Gastrocnemius medialis (tissue), 4 donors: ENCODE measurements at regions not wholly inside any gene's neighbourhood (a gene's known extent, or its start where the extent isn't known, plus 50 kb on each side); places are given as distances from the start of the nearest gene placed in this dataset.

Experiments used
- ATAC-seq, 2 donors: fragments of 150-250 bp; one replicate each; pipeline ENCODE4 v1.9.1; 2016
- DNase-seq, 2 donors: peaks; one replicate each; pipeline ENCODE4 v3.0.0-alpha.2; 2019
- H3K27ac ChIP-seq, 4 donors: fragments of 200-600 bp; sonication (generic); 1 replicate in 1 of 4; 2 replicates in 3 of 4; pipeline ENCODE4 v1.5.1; 2016 to 2018; ENCODE audit warnings: mild to moderate bottlenecking in 2 of 4, moderate library complexity in 1 of 4
- H3K27me3 ChIP-seq, 3 donors: fragments of 200-600 bp; sonication (generic) in 2 of 3; 1 replicate in 1 of 3; 2 replicates in 2 of 3; pipeline versions ENCODE4 v1.5.1 to v1.6.0; 2016 to 2019; ENCODE audit warnings: mild to moderate bottlenecking in 1 of 3, moderate library complexity in 1 of 3
- H3K36me3 ChIP-seq, 2 donors: fragments of 200-600 bp; sonication (generic) in 1 of 2; one replicate each; pipeline ENCODE4 v1.5.1; 2017 to 2018
- H3K4me1 ChIP-seq, 2 donors: fragments of 200-600 bp; sonication (generic) in 1 of 2; one replicate each; pipeline ENCODE4 v1.5.1; 2016 to 2017; ENCODE audit warnings: mild to moderate bottlenecking in 2 of 2
- H3K4me3 ChIP-seq, 4 donors: fragments of 200-600 bp; sonication (generic) in 3 of 4; 1 replicate in 1 of 4; 2 replicates in 3 of 4; pipeline ENCODE4 v1.5.1; 2016 to 2019; ENCODE audit warnings: mild to moderate bottlenecking in 2 of 4
- H3K9me3 ChIP-seq, 3 donors: fragments of 200-600 bp; sonication (generic) in 2 of 3; 1 replicate in 1 of 3; 2 replicates in 2 of 3; pipeline ENCODE4 v1.5.1; 2016 to 2019
- CTCF ChIP-seq, 5 experiments: fragments of 450-650 bp in 3 of 5; fragments of 200-600 bp in 2 of 5; sonication (generic) in 2 of 5; IDR thresholded peaks in 4 of 5; conservative IDR thresholded peaks in 1 of 5; 1 replicate in 4 of 5; 2 replicates in 1 of 5; pipeline ENCODE4 v1.5.1; 2016 to 2019; ENCODE audit warnings: antibody characterized with exemption in 5 of 5, mild to moderate bottlenecking in 3 of 5, moderate library complexity in 3 of 5
- POLR2A ChIP-seq, 2 donors: fragments of 450-650 bp; IDR thresholded peaks; one replicate each; pipeline ENCODE4 v1.6.1; 2017; ENCODE audit warnings: antibody characterized with exemption in 2 of 2, mild to moderate bottlenecking in 2 of 2, moderate library complexity in 2 of 2
- in situ Hi-C, 4 donors: fragments of 200-750 bp; cut with MboI; loops; one replicate each; pipeline versions ENCODE4 v1.15.0 to v1.8.0; 2017; ENCODE audit warnings: low sequenced_read_pairs in 4 of 4
- intact Hi-C: fragments of 100-400 bp; cut with DNase I; formaldehyde crosslinking; loops from one replicate; pipeline ENCODE4 v1.15.1; 2023; ENCODE audit warnings: low total_unique reads

DNA sequence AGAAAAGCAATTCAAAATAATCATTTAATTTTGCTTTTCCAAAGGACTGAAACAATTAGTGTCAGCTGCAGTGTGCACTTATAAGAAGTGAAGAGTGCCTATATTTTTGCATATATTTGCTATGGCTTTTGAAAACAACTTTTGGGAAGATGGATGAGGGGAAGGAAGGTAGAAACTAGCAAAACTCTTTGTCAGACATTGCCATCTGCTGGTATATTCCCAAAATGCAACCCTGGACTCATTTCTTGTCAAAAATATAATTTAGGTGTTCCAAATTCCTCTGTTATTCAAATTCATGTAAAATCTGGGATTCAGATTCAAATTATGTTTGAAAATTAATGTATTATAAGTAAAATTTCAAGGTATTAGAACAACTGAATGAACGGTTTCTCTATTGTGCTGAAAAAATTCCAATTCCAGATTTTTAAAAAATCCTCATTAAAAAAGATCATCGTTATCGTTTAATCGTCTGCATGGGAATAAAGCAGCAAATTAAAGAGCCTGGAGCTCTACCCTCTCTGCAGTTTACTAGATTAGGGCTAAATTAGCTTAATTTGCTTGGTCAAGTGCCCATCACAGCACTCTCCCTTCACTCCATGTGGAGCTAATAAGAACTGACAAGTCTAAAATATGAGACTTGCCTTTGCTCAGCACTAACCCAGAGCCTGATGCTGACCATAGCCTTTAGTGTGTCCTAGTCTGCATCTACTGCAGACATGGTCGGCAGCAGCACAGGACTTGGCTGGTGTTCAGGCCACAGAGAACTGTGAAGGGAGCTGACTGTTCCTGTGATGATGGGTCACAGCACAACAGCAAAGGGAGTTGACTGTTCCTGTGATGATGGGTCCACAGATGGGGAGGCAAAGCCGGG lies 67.9 kb upstream of the MITF start:
- in situ Hi-C loops: loop anchor here (5.0 to 10.0 kb wide), 4 partner anchors 239 to 517 kb away; no protein-coding TSS in a partner anchor

DNA sequence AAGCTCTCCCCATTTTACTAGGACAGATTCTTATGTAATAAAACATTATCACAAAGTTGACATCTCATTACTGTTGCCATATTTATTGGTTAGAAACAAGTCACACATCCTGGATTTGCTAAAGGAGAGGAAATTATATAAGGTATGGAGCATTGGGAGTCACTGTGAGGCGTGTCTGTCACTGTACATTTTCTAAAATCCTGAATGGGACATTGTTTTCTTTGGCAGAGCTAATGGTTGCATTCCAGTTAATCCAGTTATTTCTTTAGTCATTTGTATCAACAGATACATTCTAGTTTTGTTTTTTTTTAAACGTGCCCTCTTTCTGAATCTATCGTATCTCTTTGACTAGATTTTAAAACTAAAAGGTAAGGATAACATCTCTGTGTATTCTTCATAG lies 70.2 kb upstream of the MITF start:
- TF ChIP-seq CTCF (IDR thresholded peaks at IDR 0.05 in 4 of 5, conservative IDR thresholded peaks at IDR 0.05 in 1 of 5): no peak
- no peak for TF ChIP-seq POLR2A (IDR thresholded peaks at IDR 0.05)
- in situ Hi-C loops (no loop called here), intact Hi-C loops (no loop called here)
- DNase-seq (no peak), ATAC-seq (no peak)
- H3K9me3 ChIP-seq: no peaks in the 10 kb centered on the region
- H3K4me1 ChIP-seq: peaks cover 10 to 13% of the 10 kb centered on the region in 2 donors
- peaks cover 0 to 2% (median 0%) of the 10 kb centered on the region in 3 donors for H3K27me3 ChIP-seq
- H3K27ac ChIP-seq: no peak overlapping the region
- no peaks in the 10 kb centered on the region for H3K36me3 ChIP-seq
- no peak overlapping the region for H3K4me3 ChIP-seq

More for the DNA sequence above, 67.9 kb upstream of the MITF start:
- Histone ChIP-seq H3K27ac (no peak overlapping the region), H3K27me3 (peaks cover 0 to 2% (median 0%) of the 10 kb centered on the region in 3 donors), H3K4me3 (no peak overlapping the region), H3K9me3 (no peaks in the 10 kb centered on the region), H3K4me1 (no peaks in the 10 kb centered on the region), H3K36me3 (no peaks in the 10 kb centered on the region)
- TF ChIP-seq CTCF (IDR thresholded peaks at IDR 0.05 in 4 of 5, conservative IDR thresholded peaks at IDR 0.05 in 1 of 5) (peak; percentile 47 to 74 (median 61)), POLR2A (IDR thresholded peaks at IDR 0.05) (no peak)
- no peak for DNase-seq
- no peak for ATAC-seq
- intact Hi-C loops: loop anchor here (1.0 to 5.0 kb wide), 2 partner anchors 364 to 510 kb away; no protein-coding TSS in a partner anchor

GRCh38 chr3:69665026-69665737 lies 74.1 kb upstream of the MITF start:
- no peak overlapping the region for H3K4me3 ChIP-seq
- intact Hi-C loops (no loop called here), in situ Hi-C loops (no loop called here)
- TF ChIP-seq CTCF (IDR thresholded peaks at IDR 0.05 in 4 of 5, conservative IDR thresholded peaks at IDR 0.05 in 1 of 5) (no peak), POLR2A (IDR thresholded peaks at IDR 0.05) (no peak)
- H3K36me3 ChIP-seq: no peaks in the 10 kb centered on the region
- no peaks in the 10 kb centered on the region for H3K27me3 ChIP-seq
- H3K4me1 ChIP-seq: peaks cover 10 to 13% of the 10 kb centered on the region in 2 donors
- DNase-seq: no peak
- no peaks in the 10 kb centered on the region for H3K9me3 ChIP-seq
- no peak overlapping the region for H3K27ac ChIP-seq
- peak; percentile 41 to 45 for ATAC-seq

GRCh38 chr3:69660631-69661030 lies 78.6 kb upstream of the MITF start:
- no peaks in the 10 kb centered on the region for H3K9me3 ChIP-seq
- no peak overlapping the region for H3K4me3 ChIP-seq
- intact Hi-C loops: no loop called here
- no peaks in the 10 kb centered on the region for H3K27me3 ChIP-seq
- DNase-seq (no peak), ATAC-seq (no peak)
- peaks cover 10 to 11% of the 10 kb centered on the region in 2 donors for H3K4me1 ChIP-seq
- no peak overlapping the region for H3K27ac ChIP-seq
- TF ChIP-seq CTCF (IDR thresholded peaks at IDR 0.05 in 4 of 5, conservative IDR thresholded peaks at IDR 0.05 in 1 of 5) (no peak), POLR2A (IDR thresholded peaks at IDR 0.05) (no peak)
- no peaks in the 10 kb centered on the region for H3K36me3 ChIP-seq
- in situ Hi-C loops: no loop called here
